ENCODE measurements at regions not wholly inside any gene's neighbourhood (a gene's known extent, or its start where the extent isn't known, plus 50 kb on each side); places are given as distances from the start of the nearest gene placed in this dataset.

GRCh38 chr6:104014163-104014959 is 845.4 kb downstream of the HACE1 start:
- no peak for DNase-seq (ENCODE audit: extremely low read depth in 1 of 4, low spot score in 3 of 4)
- ATAC-seq: no peak
- Histone ChIP-seq H2AFZ (ENCODE audit: low read depth, low read length) (no peak overlapping the region), H3K79me2 (ENCODE audit: control insufficient read depth, insufficient read depth, low read length) (no peaks in the 10 kb centered on the region), H4K20me1 (replicated peaks; ENCODE audit: control insufficient read depth, insufficient read depth, low read length) (no peaks in the 10 kb centered on the region), H3K9me3 (replicated peaks; ENCODE audit: control insufficient read depth, insufficient read depth, low read depth, low read length) (no peaks in the 10 kb centered on the region), H3K9me1 (ENCODE audit: control insufficient read depth, insufficient read depth, low read length) (no peaks in the 10 kb centered on the region), H3K9ac (ENCODE audit: insufficient read depth in 1 of 2, low read depth in 2 of 2, low read length in 2 of 2) (no peak overlapping the region), H3K4me1 (replicated peaks in 1 of 2; ENCODE audit: control insufficient read depth in 2 of 2, insufficient read depth in 2 of 2, low read length in 2 of 2) (no peaks in the 10 kb centered on the region), H3K36me3 (ENCODE audit: control insufficient read depth, insufficient read depth, low read length) (no peaks in the 10 kb centered on the region), H3K4me2 (ENCODE audit: insufficient read depth, low read length) (no peak overlapping the region), H3K27ac (ENCODE audit: extremely low read depth, low read depth, low read length) (no peak overlapping the region), H3K27me3 (ENCODE audit: control insufficient read depth in 2 of 2, insufficient read depth in 2 of 2, low read length in 2 of 2) (no peaks in the 10 kb centered on the region), H3K4me3 (no peak overlapping the region)
- intact Hi-C loops (cut with micrococcal nuclease) (no loop called here), in situ Hi-C loops (cut with MboI) (no loop called here)
- no peak for TF ChIP-seq CREB1 (IDR thresholded peaks at IDR 0.05)
- TF ChIP-seq CREB1 (CRISPR knock-in tag; IDR thresholded peaks at IDR 0.05): no peak
- no peak for TF ChIP-seq CEBPG (CRISPR knock-in tag; IDR thresholded peaks at IDR 0.05)
- TF ChIP-seq CEBPG (tag; conservative IDR thresholded peaks at IDR 0.05 in 1 of 2, IDR thresholded peaks at IDR 0.05 in 1 of 2): peak in 1 of 2 experiments; percentile 40; a peak in 1 of 4 replicates
- TF ChIP-seq MECOM (CRISPR knock-in tag; IDR thresholded peaks at IDR 0.05): no peak
- FAIRE-seq: no peak
- CTCF ChIA-PET (ENCODE audit: low intra/inter-chr PET ratio): no interaction called here
- POLR2A ChIA-PET: no interaction called here
- WGBS (ENCODE audit: insufficient coverage, low coverage, missing lambda C conversion rate): 0% methylated on average over 2 of the region's 2 CpGs
- BruUV-seq (replicated peaks): no TSS peak

- Histone ChIP-seq H3K9ac (ENCODE audit: insufficient read depth in 1 of 2, low read depth in 2 of 2, low read length in 2 of 2) (no peak overlapping the region), H3K36me3 (ENCODE audit: control insufficient read depth, insufficient read depth, low read length) (no peaks in the 10 kb centered on the region), H3K4me2 (ENCODE audit: insufficient read depth, low read length) (no peak overlapping the region), H3K79me2 (ENCODE audit: control insufficient read depth, insufficient read depth, low read length) (no peaks in the 10 kb centered on the region), H3K4me1 (replicated peaks in 1 of 2; ENCODE audit: control insufficient read depth in 2 of 2, insufficient read depth in 2 of 2, low read length in 2 of 2) (no peaks in the 10 kb centered on the region), H3K27ac (ENCODE audit: extremely low read depth, low read depth, low read length) (no peak overlapping the region), H3K27me3 (ENCODE audit: control insufficient read depth in 2 of 2, insufficient read depth in 2 of 2, low read length in 2 of 2) (no peaks in the 10 kb centered on the region), H4K20me1 (replicated peaks; ENCODE audit: control insufficient read depth, insufficient read depth, low read length) (no peaks in the 10 kb centered on the region), H3K9me1 (ENCODE audit: control insufficient read depth, insufficient read depth, low read length) (no peaks in the 10 kb centered on the region), H3K9me3 (replicated peaks; ENCODE audit: control insufficient read depth, insufficient read depth, low read depth, low read length) (no peaks in the 10 kb centered on the region), H3K4me3 (no peak overlapping the region), H2AFZ (ENCODE audit: low read depth, low read length) (no peak overlapping the region)
- WGBS (ENCODE audit: insufficient coverage, low coverage, missing lambda C conversion rate): 0% methylated on average over 2 of the region's 2 CpGs
- in situ Hi-C loops (cut with MboI) (no loop called here), intact Hi-C loops (cut with micrococcal nuclease) (no loop called here)
- BruUV-seq (replicated peaks): no TSS peak
- POLR2A ChIA-PET: no interaction called here
- DNase-seq (ENCODE audit: extremely low read depth in 1 of 4, low spot score in 3 of 4): no peak
- no peak for ATAC-seq
- CTCF ChIA-PET (ENCODE audit: low intra/inter-chr PET ratio): no interaction called here
- FAIRE-seq: no peak
- TF ChIP-seq BRD9 (IDR thresholded peaks at IDR 0.05; ENCODE audit: low read depth, partially characterized antibody) (no peak), ZNF740 (CRISPR knock-in tag; IDR thresholded peaks at IDR 0.05) (no peak), ZNF740 (tag; IDR thresholded peaks at IDR 0.05) (no peak), NKRF (IDR thresholded peaks at IDR 0.05; ENCODE audit: borderline replicate concordance) (no peak), POLR2G (IDR thresholded peaks at IDR 0.05; ENCODE audit: low read depth, low read length) (no peak), CSDE1 (IDR thresholded peaks at IDR 0.05) (no peak), C11orf30 (IDR thresholded peaks at IDR 0.05; ENCODE audit: low read depth) (no peak), SAFB (IDR thresholded peaks at IDR 0.05; ENCODE audit: borderline replicate concordance, low read depth, low read length) (no peak), RAD51 (IDR thresholded peaks at IDR 0.05; ENCODE audit: borderline replicate concordance, low read depth) (no peak)
Measured at GRCh38 chr6:104013312-104013971, 846.3 kb downstream of the HACE1 start.
